SK-N-SH (cell line): ENCODE measurements at regions not wholly inside any gene's neighbourhood (a gene's known extent, or its start where the extent isn't known, plus 50 kb on each side); places are given as distances from the start of the nearest gene placed in this dataset.
A peak's percentile ranks its signal among the peaks of the same experiment; 100 is the strongest.

ENCODE experiments used
- CTCF ChIA-PET: fragments of 300-600, 350-600 bp; formaldehyde crosslinking; extraction: SDS; loops from one replicate; lab custom pipeline; 2021; lab: Yijun Ruan, JAX
- POLR2A ChIA-PET: fragments of 350-600 bp; sonication (Branson Sonifier 250); formaldehyde crosslinking; extraction: SDS; loops from one replicate; lab custom pipeline; 2020; ENCODE audit warnings: antibody characterized with exemption, inconsistent platforms; lab: Yijun Ruan, JAX
- DNase-seq: peaks from one replicate; pipeline ENCODE4 v3.0.0; 2012
- H2AFZ ChIP-seq: fragments of 200-600 bp; sonication (generic); 2 replicates; pipeline ENCODE4 v1.8.1; 2016; ENCODE audit warnings: antibody characterized with exemption, mild to moderate bottlenecking, low read depth
- H3F3A ChIP-seq: fragments of 200-600 bp; sonication (generic); replicated peaks from 2 replicates; pipeline ENCODE3; 2016; ENCODE audit warnings: antibody characterized with exemption, mild to moderate bottlenecking; ENCODE audit not compliant: insufficient read depth
- H3K27ac ChIP-seq, 2 experiments: fragments of 200-500 bp in 1 of 2; fragments of 200-600 bp in 1 of 2; sonication (Bioruptor generic) in 1 of 2; sonication (generic), shearing (Covaris generic) in 1 of 2; 2 replicates each; pipeline versions ENCODE4 v1.5.1 to v1.6.1; 2014 to 2016; ENCODE audit warnings: low read depth in 2 of 2, inconsistent platforms in 1 of 2, low read length in 1 of 2, mild to moderate bottlenecking in 1 of 2, mixed read lengths in 1 of 2
- H3K27me3 ChIP-seq: fragments of 200-600 bp; sonication (generic), shearing (Covaris generic); 2 replicates; pipeline ENCODE4 v1.6.1; 2016; ENCODE audit warnings: mixed run types; ENCODE audit not compliant: insufficient read depth
- H3K36me3 ChIP-seq, 2 experiments: fragments of 200-500 bp in 1 of 2; fragments of 200-600 bp in 1 of 2; sonication (Bioruptor generic) in 1 of 2; sonication (generic) in 1 of 2; replicated peaks in 1 of 2; 2 replicates each; pipeline versions ENCODE3 to v1.5.1; 2014 to 2016; ENCODE audit warnings: low read length in 1 of 2, mild to moderate bottlenecking in 1 of 2; ENCODE audit not compliant: insufficient read depth in 2 of 2, control insufficient read depth in 1 of 2
- H3K4me1 ChIP-seq, 2 experiments: fragments of 200-500 bp in 1 of 2; fragments of 200-600 bp in 1 of 2; sonication (Bioruptor generic) in 1 of 2; sonication (generic), shearing (Covaris generic) in 1 of 2; 2 replicates each; pipeline versions ENCODE4 v1.5.1 to v1.6.1; 2014 to 2016; ENCODE audit warnings: low read depth in 1 of 2, low read length in 1 of 2, mixed run types in 1 of 2; ENCODE audit not compliant: insufficient read depth in 2 of 2, control insufficient read depth in 1 of 2
- H3K4me2 ChIP-seq: fragments of 200-600 bp; sonication (generic), shearing (Covaris generic); 2 replicates; pipeline ENCODE4 v1.6.1; 2017; ENCODE audit warnings: mixed run types
- H3K4me3 ChIP-seq, 2 experiments: fragments of 200-500 bp in 1 of 2; fragments of 200-600 bp in 1 of 2; sonication (Bioruptor generic) in 1 of 2; sonication (generic), shearing (Covaris generic) in 1 of 2; 2 replicates each; pipeline versions ENCODE4 v1.5.1 to v1.8.1; 2014 to 2016; ENCODE audit warnings: low read depth in 2 of 2, inconsistent platforms in 1 of 2, low read length in 1 of 2, mild to moderate bottlenecking in 1 of 2, mixed read lengths in 1 of 2, moderate library complexity in 1 of 2
- H3K79me2 ChIP-seq: fragments of 200-600 bp; sonication (generic); 2 replicates; pipeline ENCODE4 v1.8.1; 2017; ENCODE audit warnings: mild to moderate bottlenecking; ENCODE audit not compliant: insufficient read depth
- H3K9ac ChIP-seq: fragments of 200-600 bp; sonication (generic); 2 replicates; pipeline ENCODE4 v1.6.1; 2017; ENCODE audit warnings: mixed run types
- H3K9me2 ChIP-seq: fragments of 200-600 bp; sonication (generic); 2 replicates; pipeline ENCODE4 v1.6.1; 2017; ENCODE audit warnings: mixed run types
- H3K9me3 ChIP-seq: fragments of 200-600 bp; sonication (generic); 2 replicates; pipeline ENCODE4 v1.6.1; 2017; ENCODE audit warnings: mixed run types, mild to moderate bottlenecking, moderate library complexity
- H4K20me1 ChIP-seq: fragments of 200-600 bp; sonication (generic); 2 replicates; pipeline ENCODE4 v1.6.1; 2017; ENCODE audit warnings: mild to moderate bottlenecking, mixed run types; ENCODE audit not compliant: insufficient read depth
- ELF1 ChIP-seq: IDR thresholded peaks from 2 replicates; pipeline ENCODE4 v1.4.0; 2012
- EP300 ChIP-seq, 2 experiments: IDR thresholded peaks; 2 replicates each; pipeline versions ENCODE4 v1.4.0 to v1.6.1; 2012; ENCODE audit warnings: borderline replicate concordance in 1 of 2, low read depth in 1 of 2, low read length in 1 of 2
- EZH2phosphoT487 ChIP-seq: fragments of 200-600 bp; sonication (generic); IDR thresholded peaks from 2 replicates; pipeline ENCODE4 v1.6.1; 2017; ENCODE audit warnings: low read depth, mixed run types, mild to moderate bottlenecking, antibody characterized with exemption, moderate library complexity, borderline replicate concordance
- GATA2 ChIP-seq: sonication (generic); formaldehyde crosslinking; IDR thresholded peaks from 2 replicates; pipeline ENCODE4 v1.5.0; 2020; ENCODE audit warnings: mild to moderate bottlenecking, missing genetic modification reagents
- MAX ChIP-seq: IDR thresholded peaks from 2 replicates; pipeline ENCODE4 v1.4.0; 2012; ENCODE audit warnings: low read depth
- MXI1 ChIP-seq: IDR thresholded peaks from 2 replicates; pipeline ENCODE4 v1.6.1; 2012; ENCODE audit warnings: mild to moderate bottlenecking, low read depth, low read length, improper control_type of control experiment
- NFIC ChIP-seq: IDR thresholded peaks from 2 replicates; pipeline ENCODE4 v1.4.0; 2012; ENCODE audit warnings: borderline replicate concordance
- RAD21 ChIP-seq: IDR thresholded peaks from 2 replicates; pipeline ENCODE4 v1.6.1; 2012; ENCODE audit warnings: mild to moderate bottlenecking, low read length
- RCOR1 ChIP-seq: fragments of 150-350 bp; IDR thresholded peaks from 2 replicates; pipeline ENCODE4 v1.6.1; 2017; ENCODE audit warnings: antibody characterized with exemption, low read length
- SMC3 ChIP-seq: IDR thresholded peaks from 2 replicates; pipeline ENCODE4 v1.6.1; 2012; ENCODE audit warnings: low read depth, low read length, improper control_type of control experiment
- TCF12 ChIP-seq: IDR thresholded peaks from 2 replicates; pipeline ENCODE4 v1.4.0; 2012
- TEAD4 ChIP-seq: IDR thresholded peaks from 2 replicates; pipeline ENCODE4 v1.4.0; 2012; ENCODE audit warnings: mild to moderate bottlenecking, borderline replicate concordance; ENCODE audit not compliant: insufficient read depth
- USF1 ChIP-seq: IDR thresholded peaks from 2 replicates; pipeline ENCODE4 v1.4.0; 2012; ENCODE audit warnings: low read depth, borderline replicate concordance
- YY1 ChIP-seq: IDR thresholded peaks from 2 replicates; pipeline ENCODE4 v1.4.0; 2012; ENCODE audit warnings: low read depth, mild to moderate bottlenecking
- WGBS: methylation state at CpG from one replicate; pipeline ENCODE4 v1.1.6; 2017; ENCODE audit warnings: low lambda C conversion rate; 5-methylcytosine and 5-hydroxymethylcytosine counted together
- TF ChIP-seq, protein P1 (sequence below): fragments of 150-350 bp; IDR thresholded peaks from 2 replicates; pipeline ENCODE4 v1.6.1; 2017; ENCODE audit warnings: antibody characterized with exemption, low read length, low read depth, borderline replicate concordance
- TF ChIP-seq, protein P2 (sequence below): fragments of 150-350 bp; IDR thresholded peaks from 2 replicates; pipeline ENCODE4 v1.6.1; 2016; ENCODE audit warnings: mild to moderate bottlenecking, low read depth, low read length
- TF ChIP-seq, protein P3 (sequence below): IDR thresholded peaks from 2 replicates; pipeline ENCODE4 v1.4.0; 2012; ENCODE audit warnings: low read depth, borderline replicate concordance
- TF ChIP-seq, protein P4 (sequence below): IDR thresholded peaks from 2 replicates; pipeline ENCODE4 v1.6.1; 2012; ENCODE audit warnings: mild to moderate bottlenecking, low read depth, low read length, moderate library complexity

- DNase-seq: no peak
- Histone ChIP-seq H3F3A (no peaks in the 10 kb centered on the region), H3K9ac (no peak overlapping the region), H3K4me1 (no peaks in the 10 kb centered on the region), H3K9me3 (no peaks in the 10 kb centered on the region), H3K36me3 (no peaks in the 10 kb centered on the region), H4K20me1 (no peaks in the 10 kb centered on the region), H2AFZ (peak overlapping the region; percentile 2; the same call in 1 of the 2 replicates), H3K27me3 (peaks cover 17% of the 10 kb centered on the region; the same call in 1 of the 2 replicates), H3K27ac (no peak overlapping the region), H3K79me2 (no peaks in the 10 kb centered on the region), H3K9me2 (no peaks in the 10 kb centered on the region), H3K4me3 (no peak overlapping the region), H3K4me2 (no peak overlapping the region)
- POLR2A ChIA-PET: no interaction called here
- CTCF ChIA-PET: no interaction called here
- 5% methylated on average over 11 of the region's 11 CpGs for WGBS
- TF ChIP-seq, protein P1, sequence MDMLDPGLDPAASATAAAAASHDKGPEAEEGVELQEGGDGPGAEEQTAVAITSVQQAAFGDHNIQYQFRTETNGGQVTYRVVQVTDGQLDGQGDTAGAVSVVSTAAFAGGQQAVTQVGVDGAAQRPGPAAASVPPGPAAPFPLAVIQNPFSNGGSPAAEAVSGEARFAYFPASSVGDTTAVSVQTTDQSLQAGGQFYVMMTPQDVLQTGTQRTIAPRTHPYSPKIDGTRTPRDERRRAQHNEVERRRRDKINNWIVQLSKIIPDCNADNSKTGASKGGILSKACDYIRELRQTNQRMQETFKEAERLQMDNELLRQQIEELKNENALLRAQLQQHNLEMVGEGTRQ: no peak
- TF ChIP-seq TEAD4 (no peak), GATA2 (CRISPR knock-in tag) (no peak), RCOR1 (no peak), EZH2phosphoT487 (no peak), RAD21 (no peak), MAX (no peak), ELF1 (no peak), SMC3 (no peak), EP300 (IDR thresholded peaks at IDR 0.05; ENCODE audit: borderline replicate concordance in 1 of 2, low read depth in 1 of 2, low read length in 1 of 2) (no peak), MXI1 (no peak), YY1 (no peak), USF1 (no peak), TCF12 (no peak), NFIC (no peak)
- TF ChIP-seq, protein P2, sequence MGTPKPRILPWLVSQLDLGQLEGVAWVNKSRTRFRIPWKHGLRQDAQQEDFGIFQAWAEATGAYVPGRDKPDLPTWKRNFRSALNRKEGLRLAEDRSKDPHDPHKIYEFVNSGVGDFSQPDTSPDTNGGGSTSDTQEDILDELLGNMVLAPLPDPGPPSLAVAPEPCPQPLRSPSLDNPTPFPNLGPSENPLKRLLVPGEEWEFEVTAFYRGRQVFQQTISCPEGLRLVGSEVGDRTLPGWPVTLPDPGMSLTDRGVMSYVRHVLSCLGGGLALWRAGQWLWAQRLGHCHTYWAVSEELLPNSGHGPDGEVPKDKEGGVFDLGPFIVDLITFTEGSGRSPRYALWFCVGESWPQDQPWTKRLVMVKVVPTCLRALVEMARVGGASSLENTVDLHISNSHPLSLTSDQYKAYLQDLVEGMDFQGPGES: no peak
- TF ChIP-seq, protein P3, sequence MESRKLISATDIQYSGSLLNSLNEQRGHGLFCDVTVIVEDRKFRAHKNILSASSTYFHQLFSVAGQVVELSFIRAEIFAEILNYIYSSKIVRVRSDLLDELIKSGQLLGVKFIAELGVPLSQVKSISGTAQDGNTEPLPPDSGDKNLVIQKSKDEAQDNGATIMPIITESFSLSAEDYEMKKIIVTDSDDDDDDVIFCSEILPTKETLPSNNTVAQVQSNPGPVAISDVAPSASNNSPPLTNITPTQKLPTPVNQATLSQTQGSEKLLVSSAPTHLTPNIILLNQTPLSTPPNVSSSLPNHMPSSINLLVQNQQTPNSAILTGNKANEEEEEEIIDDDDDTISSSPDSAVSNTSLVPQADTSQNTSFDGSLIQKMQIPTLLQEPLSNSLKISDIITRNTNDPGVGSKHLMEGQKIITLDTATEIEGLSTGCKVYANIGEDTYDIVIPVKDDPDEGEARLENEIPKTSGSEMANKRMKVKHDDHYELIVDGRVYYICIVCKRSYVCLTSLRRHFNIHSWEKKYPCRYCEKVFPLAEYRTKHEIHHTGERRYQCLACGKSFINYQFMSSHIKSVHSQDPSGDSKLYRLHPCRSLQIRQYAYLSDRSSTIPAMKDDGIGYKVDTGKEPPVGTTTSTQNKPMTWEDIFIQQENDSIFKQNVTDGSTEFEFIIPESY: no peak
- TF ChIP-seq, protein P4, sequence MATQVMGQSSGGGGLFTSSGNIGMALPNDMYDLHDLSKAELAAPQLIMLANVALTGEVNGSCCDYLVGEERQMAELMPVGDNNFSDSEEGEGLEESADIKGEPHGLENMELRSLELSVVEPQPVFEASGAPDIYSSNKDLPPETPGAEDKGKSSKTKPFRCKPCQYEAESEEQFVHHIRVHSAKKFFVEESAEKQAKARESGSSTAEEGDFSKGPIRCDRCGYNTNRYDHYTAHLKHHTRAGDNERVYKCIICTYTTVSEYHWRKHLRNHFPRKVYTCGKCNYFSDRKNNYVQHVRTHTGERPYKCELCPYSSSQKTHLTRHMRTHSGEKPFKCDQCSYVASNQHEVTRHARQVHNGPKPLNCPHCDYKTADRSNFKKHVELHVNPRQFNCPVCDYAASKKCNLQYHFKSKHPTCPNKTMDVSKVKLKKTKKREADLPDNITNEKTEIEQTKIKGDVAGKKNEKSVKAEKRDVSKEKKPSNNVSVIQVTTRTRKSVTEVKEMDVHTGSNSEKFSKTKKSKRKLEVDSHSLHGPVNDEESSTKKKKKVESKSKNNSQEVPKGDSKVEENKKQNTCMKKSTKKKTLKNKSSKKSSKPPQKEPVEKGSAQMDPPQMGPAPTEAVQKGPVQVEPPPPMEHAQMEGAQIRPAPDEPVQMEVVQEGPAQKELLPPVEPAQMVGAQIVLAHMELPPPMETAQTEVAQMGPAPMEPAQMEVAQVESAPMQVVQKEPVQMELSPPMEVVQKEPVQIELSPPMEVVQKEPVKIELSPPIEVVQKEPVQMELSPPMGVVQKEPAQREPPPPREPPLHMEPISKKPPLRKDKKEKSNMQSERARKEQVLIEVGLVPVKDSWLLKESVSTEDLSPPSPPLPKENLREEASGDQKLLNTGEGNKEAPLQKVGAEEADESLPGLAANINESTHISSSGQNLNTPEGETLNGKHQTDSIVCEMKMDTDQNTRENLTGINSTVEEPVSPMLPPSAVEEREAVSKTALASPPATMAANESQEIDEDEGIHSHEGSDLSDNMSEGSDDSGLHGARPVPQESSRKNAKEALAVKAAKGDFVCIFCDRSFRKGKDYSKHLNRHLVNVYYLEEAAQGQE: no peak
These were observed 123.2 kb downstream of the KCNJ18 start for GRCh38 chr17:21815352-21816063.
